ENCODE measurements at regions not wholly inside any gene's neighbourhood (a gene's known extent, or its start where the extent isn't known, plus 50 kb on each side); places are given as distances from the start of the nearest gene placed in this dataset.

DNA sequence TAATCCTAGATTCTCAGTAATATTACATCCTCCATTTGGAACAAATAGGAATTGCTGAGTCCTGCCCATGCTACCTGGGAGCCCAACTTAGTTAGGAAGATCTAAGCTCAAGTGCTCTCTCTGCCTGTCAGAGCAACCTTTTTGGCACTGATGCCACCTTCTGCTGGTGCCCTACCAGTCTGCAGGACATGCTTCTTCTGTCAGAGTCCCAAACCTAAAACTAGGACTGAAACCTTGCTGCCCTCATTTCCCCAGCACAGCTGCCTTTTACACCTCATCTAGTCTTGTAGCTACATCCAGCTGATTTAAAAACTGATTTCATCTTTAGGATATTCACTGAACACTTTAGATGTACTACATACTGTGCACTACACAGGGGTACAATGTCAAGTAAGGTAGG lies 118.7 kb downstream of the LYPLAL1 start:
- Histone ChIP-seq H2BK20ac (ENCODE audit: low read length) (no peak overlapping the region), H3K23me2 (ENCODE audit: low read depth, low read length) (no peaks in the 10 kb centered on the region), H2BK12ac (ENCODE audit: low read depth, low read length) (no peak overlapping the region), H3K4me1 (replicated peaks in 1 of 4; ENCODE audit: control insufficient read depth in 3 of 4, insufficient read depth in 4 of 4, low read length in 3 of 4) (no peaks in the 10 kb centered on the region), H4K91ac (replicated peaks; ENCODE audit: insufficient read length, low read length) (no peak overlapping the region), H3K56ac (replicated peaks; ENCODE audit: insufficient read length, low read depth, low read length) (no peak overlapping the region), H3K79me2 (ENCODE audit: control insufficient read depth in 1 of 2, insufficient read depth in 2 of 2, low read length in 2 of 2) (no peaks in the 10 kb centered on the region), H3K4ac (replicated peaks; ENCODE audit: insufficient read length, low read depth, low read length) (no peak overlapping the region), H3K4me2 (ENCODE audit: insufficient read depth in 1 of 2, low read depth in 2 of 2, low read length in 2 of 2) (no peak overlapping the region), H4K8ac (ENCODE audit: extremely low read depth, insufficient read depth, low read length) (no peak overlapping the region), H2BK120ac (replicated peaks; ENCODE audit: low read depth, low read length) (no peak overlapping the region), H3K9ac (replicated peaks in 1 of 4; ENCODE audit: extremely low read depth in 1 of 4, low read depth in 3 of 4, low read length in 3 of 4) (no peak overlapping the region), H3K79me1 (ENCODE audit: low read depth, low read length) (no peaks in the 10 kb centered on the region), H2AK5ac (ENCODE audit: low read depth, low read length) (no peak overlapping the region), H4K5ac (ENCODE audit: insufficient read length, low read depth, low read length) (no peak overlapping the region), H3K27ac (ENCODE audit: low read depth, low read length) (no peak overlapping the region), H3K14ac (ENCODE audit: insufficient read length) (no peak overlapping the region), H3K4me3 (ENCODE audit: extremely low read depth in 1 of 4, insufficient read depth in 2 of 4, low read depth in 3 of 4, low read length in 4 of 4) (no peak overlapping the region), H3K18ac (ENCODE audit: extremely low read depth, low read length) (no peak overlapping the region), H4K20me1 (replicated peaks in 1 of 2; ENCODE audit: control insufficient read depth in 1 of 2, insufficient read depth in 2 of 2, low read length in 2 of 2) (no peaks in the 10 kb centered on the region), H3K23ac (ENCODE audit: insufficient read length) (no peak overlapping the region), H3K36me3 (ENCODE audit: control insufficient read depth in 2 of 4, insufficient read depth in 4 of 4, low read length in 3 of 4) (no peaks in the 10 kb centered on the region), H2BK15ac (ENCODE audit: low read length) (no peak overlapping the region), H3K27me3 (replicated peaks in 1 of 4; ENCODE audit: control insufficient read depth in 3 of 4, extremely low read depth in 1 of 4, insufficient read depth in 3 of 4, low read length in 3 of 4) (no peaks in the 10 kb centered on the region), H2AFZ (ENCODE audit: low read length) (no peak overlapping the region), H2BK5ac (ENCODE audit: low read depth, low read length) (no peak overlapping the region), H3K9me3 (ENCODE audit: insufficient read depth in 2 of 2, low read depth in 1 of 2, low read length in 1 of 2) (no peaks in the 10 kb centered on the region)
- POLR2A ChIA-PET (ENCODE audit: partially characterized antibody): no interaction called here
- FAIRE-seq (no peak), DNase-seq (ENCODE audit: low read depth in 1 of 2, low spot score in 2 of 2) (no peak)
- CTCF ChIA-PET (ENCODE audit: partially characterized antibody): interaction anchor here (1.7 kb wide), 1 partner anchor 94 kb away, joined by 4 read pairs; no protein-coding TSS in a partner anchor
- TF ChIP-seq EGR1 (IDR thresholded peaks at IDR 0.05; ENCODE audit: borderline replicate concordance, low read depth, low read length) (no peak), SIN3A (conservative IDR thresholded peaks at IDR 0.05 in 1 of 2, IDR thresholded peaks at IDR 0.05 in 1 of 2; ENCODE audit: low read depth in 1 of 2, low read length in 2 of 2) (no peak), RAD21 (IDR thresholded peaks at IDR 0.05 in 1 of 2, conservative IDR thresholded peaks at IDR 0.05 in 1 of 2; ENCODE audit: low read depth in 2 of 2, low read length in 2 of 2) (no peak), RNF2 (IDR thresholded peaks at IDR 0.05; ENCODE audit: borderline replicate concordance, low read depth, low read length, missing control alignments, poor library complexity, severe bottlenecking) (no peak), POLR2AphosphoS5 (IDR thresholded peaks at IDR 0.05; ENCODE audit: low read depth, low read length) (no peak), EP300 (IDR thresholded peaks at IDR 0.05; ENCODE audit: borderline replicate concordance in 1 of 2, low read depth in 2 of 2, low read length in 2 of 2) (no peak), EZH2 (IDR thresholded peaks at IDR 0.05; ENCODE audit: low read depth, low read length, severe bottlenecking) (no peak), HDAC6 (IDR thresholded peaks at IDR 0.05; ENCODE audit: low read depth, low read length) (no peak), CTBP2 (IDR thresholded peaks at IDR 0.05; ENCODE audit: borderline replicate concordance, insufficient read depth, insufficient read length, low read length) (no peak), SUZ12 (IDR thresholded peaks at IDR 0.05; ENCODE audit: low read length) (no peak)
- TF ChIP-seq, protein P1, sequence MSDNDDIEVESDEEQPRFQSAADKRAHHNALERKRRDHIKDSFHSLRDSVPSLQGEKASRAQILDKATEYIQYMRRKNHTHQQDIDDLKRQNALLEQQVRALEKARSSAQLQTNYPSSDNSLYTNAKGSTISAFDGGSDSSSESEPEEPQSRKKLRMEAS (IDR thresholded peaks at IDR 0.05): no peak
- TF ChIP-seq, protein P2, sequence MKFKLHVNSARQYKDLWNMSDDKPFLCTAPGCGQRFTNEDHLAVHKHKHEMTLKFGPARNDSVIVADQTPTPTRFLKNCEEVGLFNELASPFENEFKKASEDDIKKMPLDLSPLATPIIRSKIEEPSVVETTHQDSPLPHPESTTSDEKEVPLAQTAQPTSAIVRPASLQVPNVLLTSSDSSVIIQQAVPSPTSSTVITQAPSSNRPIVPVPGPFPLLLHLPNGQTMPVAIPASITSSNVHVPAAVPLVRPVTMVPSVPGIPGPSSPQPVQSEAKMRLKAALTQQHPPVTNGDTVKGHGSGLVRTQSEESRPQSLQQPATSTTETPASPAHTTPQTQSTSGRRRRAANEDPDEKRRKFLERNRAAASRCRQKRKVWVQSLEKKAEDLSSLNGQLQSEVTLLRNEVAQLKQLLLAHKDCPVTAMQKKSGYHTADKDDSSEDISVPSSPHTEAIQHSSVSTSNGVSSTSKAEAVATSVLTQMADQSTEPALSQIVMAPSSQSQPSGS (IDR thresholded peaks at IDR 0.05; ENCODE audit: low read length): no peak
